ENCODE measurements at regions not wholly inside any gene's neighbourhood (a gene's known extent, or its start where the extent isn't known, plus 50 kb on each side); places are given as distances from the start of the nearest gene placed in this dataset.

- no peak for TF ChIP-seq CSRNP3 (CRISPR knock-in tag; IDR thresholded peaks at IDR 0.05)
Measured at GRCh38 chr2:16334366-16334765, 331.3 kb downstream of the CYRIA start (continued).

GRCh38 chr2:16333681-16334080, 332.0 kb downstream of the CYRIA start:
- ATAC-seq = no peak
- no peak for TF ChIP-seq TOX (CRISPR knock-in tag; IDR thresholded peaks at IDR 0.05; ENCODE audit: borderline replicate concordance)

GRCh38 chr2:16332681-16333557, 332.7 kb downstream of the CYRIA start:
- ATAC-seq = no peak
- TF ChIP-seq TSHZ2 (CRISPR knock-in tag; IDR thresholded peaks at IDR 0.05) = no peak
- TF ChIP-seq CSRNP3 (CRISPR knock-in tag; IDR thresholded peaks at IDR 0.05) = no peak
- no peak for TF ChIP-seq CREB5 (CRISPR knock-in tag; IDR thresholded peaks at IDR 0.05; ENCODE audit: low read depth)
- TF ChIP-seq ZFP3 (CRISPR knock-in tag; IDR thresholded peaks at IDR 0.05) = no peak
- TF ChIP-seq SNAI2 (CRISPR knock-in tag; IDR thresholded peaks at IDR 0.05) = no peak
- TF ChIP-seq ZNF8 (CRISPR knock-in tag; IDR thresholded peaks at IDR 0.05) = no peak
- no peak for TF ChIP-seq POU6F1 (CRISPR knock-in tag; IDR thresholded peaks at IDR 0.05; ENCODE audit: borderline replicate concordance, low read depth)
- TF ChIP-seq CSDC2 (CRISPR knock-in tag; IDR thresholded peaks at IDR 0.05) = no peak
- no peak for TF ChIP-seq ZNF70 (CRISPR knock-in tag; IDR thresholded peaks at IDR 0.05)

- ATAC-seq = no peak
- TF ChIP-seq RARB (CRISPR knock-in tag; IDR thresholded peaks at IDR 0.05) (no peak), ZNF8 (CRISPR knock-in tag; IDR thresholded peaks at IDR 0.05) (no peak), PATZ1 (CRISPR knock-in tag; IDR thresholded peaks at IDR 0.05; ENCODE audit: borderline replicate concordance) (no peak), PPARA (CRISPR knock-in tag; IDR thresholded peaks at IDR 0.05; ENCODE audit: borderline replicate concordance) (no peak), SNAI2 (CRISPR knock-in tag; IDR thresholded peaks at IDR 0.05) (no peak), CREB5 (CRISPR knock-in tag; IDR thresholded peaks at IDR 0.05; ENCODE audit: low read depth) (no peak), POU6F1 (CRISPR knock-in tag; IDR thresholded peaks at IDR 0.05; ENCODE audit: borderline replicate concordance, low read depth) (no peak), GLIS3 (CRISPR knock-in tag; IDR thresholded peaks at IDR 0.05) (no peak), OSR1 (CRISPR knock-in tag; IDR thresholded peaks at IDR 0.05) (no peak), TCF4 (CRISPR knock-in tag; IDR thresholded peaks at IDR 0.05; ENCODE audit: borderline replicate concordance) (no peak), ZFP30 (CRISPR knock-in tag; IDR thresholded peaks at IDR 0.05) (no peak), TSHZ2 (CRISPR knock-in tag; IDR thresholded peaks at IDR 0.05) (no peak)
Measured at GRCh38 chr2:16331772-16332171, 333.9 kb downstream of the CYRIA start.
